ENCODE measurements at regions not wholly inside any gene's neighbourhood (a gene's known extent, or its start where the extent isn't known, plus 50 kb on each side); places are given as distances from the start of the nearest gene placed in this dataset.
A peak's percentile ranks its signal among the peaks of the same experiment; 100 is the strongest.
"Not testable (repeated sequence)": the region's sequence is repeated elsewhere in the genome, so short reads cannot be mapped to it uniquely, and the experiment has no call there.

GRCh38 chr6:40669343-40669742, 82.2 kb upstream of the LRFN2 start:
- Histone ChIP-seq H3K4me2 (peak overlapping the region in 1 of 11 experiments; percentile 43; a peak in 2 of 22 replicates), H3K4me3 (no peak overlapping the region), H4K20me1 (no peaks in the 10 kb centered on the region), H3K9ac (no peak overlapping the region), H3K27ac (no peak overlapping the region), H3K36me3 (peaks cover 0 to 10% (median 0%) of the 10 kb centered on the region in 11 experiments; a peak in 8 of 22 replicates), H3K4me1 (peaks cover 0 to 18% (median 10%) of the 10 kb centered on the region in 10 experiments; a peak in 10 of 20 replicates), H3K9me3 (replicated peaks in 1 of 11) (peaks cover 22 to 46% (median 33%) of the 10 kb centered on the region in 11 experiments), H3K27me3 (no peaks in the 10 kb centered on the region)
- no peak for TF ChIP-seq Cebpa-rat (IDR thresholded peaks at IDR 0.05)

DNA sequence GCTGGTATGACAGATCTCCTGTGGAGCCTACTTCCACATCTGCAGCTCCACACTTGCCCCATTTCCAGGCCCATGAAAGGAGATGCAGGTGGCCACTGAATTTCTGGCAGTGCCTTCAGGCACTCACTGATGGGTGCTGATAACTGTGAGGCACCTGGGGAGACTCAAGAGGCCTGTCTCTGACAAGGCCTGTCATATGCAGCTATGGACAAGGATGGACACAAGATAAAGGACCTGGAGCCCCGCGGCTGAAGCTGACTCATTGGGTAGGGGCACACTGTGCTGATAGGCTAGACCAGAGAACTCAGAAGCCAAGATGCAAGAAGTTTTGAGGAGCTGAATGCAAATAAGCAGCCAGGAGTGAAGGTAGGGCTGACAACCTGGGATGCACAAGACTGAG, 81.0 kb upstream of the LRFN2 start:
- no peak overlapping the region for H3K4me3 ChIP-seq
- H3K27me3 ChIP-seq, result no peaks in the 10 kb centered on the region
- H3K4me2 ChIP-seq, result peak overlapping the region in 6 of 11 experiments; percentile 13 to 52 (median 44); a peak in 11 of 22 replicates
- no peak overlapping the region for H3K27ac ChIP-seq
- no peaks in the 10 kb centered on the region for H4K20me1 ChIP-seq
- H3K36me3 ChIP-seq, result peaks cover 0 to 19% (median 0%) of the 10 kb centered on the region in 11 experiments; a peak in 8 of 22 replicates
- H3K9me3 ChIP-seq (replicated peaks in 1 of 11), result peaks cover 33 to 57% (median 44%) of the 10 kb centered on the region in 11 experiments
- no peak overlapping the region for H3K9ac ChIP-seq
- peaks cover 0 to 18% (median 10%) of the 10 kb centered on the region in 10 experiments; a peak in 10 of 20 replicates for H3K4me1 ChIP-seq
- no peak for TF ChIP-seq Cebpa-rat (IDR thresholded peaks at IDR 0.05)

DNA sequence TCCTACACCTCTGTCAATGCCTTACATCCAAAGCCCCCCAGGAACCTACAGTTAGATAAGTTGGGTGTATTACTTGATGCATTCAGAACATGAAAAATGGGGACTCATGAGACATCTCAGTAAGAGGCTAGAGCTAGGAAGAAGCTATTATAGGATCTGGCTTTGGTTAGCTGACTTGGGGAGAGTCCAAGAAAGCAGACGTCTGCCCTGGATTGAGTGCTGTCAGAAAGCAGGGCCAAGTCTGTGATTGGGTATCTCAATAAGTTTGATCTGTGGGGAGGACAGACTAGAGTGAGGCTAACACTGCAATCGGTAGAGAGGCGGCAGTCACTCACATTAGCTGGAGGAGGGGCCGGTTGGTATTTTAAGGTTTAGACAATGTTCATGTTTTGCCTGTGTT, 79.4 kb upstream of the LRFN2 start:
- Histone ChIP-seq H3K4me1 (peaks cover 0 to 30% (median 17%) of the 10 kb centered on the region in 10 experiments; a peak in 14 of 20 replicates), H4K20me1 (no peaks in the 10 kb centered on the region), H3K9me3 (replicated peaks in 1 of 11) (peaks cover 35 to 64% (median 48%) of the 10 kb centered on the region in 11 experiments), H3K36me3 (peaks cover 0 to 19% (median 0%) of the 10 kb centered on the region in 11 experiments; a peak in 8 of 22 replicates), H3K27me3 (no peaks in the 10 kb centered on the region), H3K9ac (no peak overlapping the region), H3K4me2 (no peak overlapping the region), H3K27ac (no peak overlapping the region), H3K4me3 (no peak overlapping the region)
- no peak for TF ChIP-seq Cebpa-rat (IDR thresholded peaks at IDR 0.05)

DNA sequence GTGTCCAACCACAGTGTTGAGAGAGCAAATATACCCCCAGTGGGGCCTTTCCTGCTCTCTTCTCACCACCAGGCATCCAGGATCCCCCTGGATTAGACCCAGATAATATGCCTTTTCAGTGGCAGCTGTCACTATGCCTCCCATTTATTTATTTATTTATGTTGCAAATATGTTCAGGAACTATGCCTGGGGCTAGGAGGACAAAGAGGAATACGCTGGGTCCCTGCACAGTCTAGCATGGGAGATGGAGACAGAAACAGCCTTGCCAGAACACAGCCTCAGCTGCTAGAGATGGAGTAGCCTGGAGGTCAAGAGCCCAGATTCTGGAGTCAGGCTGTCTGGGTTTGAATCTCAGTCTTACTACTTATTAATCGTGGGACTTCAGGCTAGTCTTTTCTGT, 74.6 kb upstream of the LRFN2 start:
- TF ChIP-seq Cebpa-rat (IDR thresholded peaks at IDR 0.05), result no peak
- Histone ChIP-seq H3K36me3 (peaks cover 0 to 19% (median 0%) of the 10 kb centered on the region in 11 experiments; a peak in 7 of 22 replicates), H3K4me1 (peaks cover 0 to 44% (median 23%) of the 10 kb centered on the region in 10 experiments; a peak in 16 of 20 replicates), H4K20me1 (no peaks in the 10 kb centered on the region), H3K9ac (no peak overlapping the region), H3K4me2 (peak overlapping the region in 8 of 11 experiments; percentile 52 to 88 (median 71); a peak in 14 of 22 replicates), H3K27ac (no peak overlapping the region), H3K4me3 (no peak overlapping the region), H3K27me3 (no peaks in the 10 kb centered on the region), H3K9me3 (replicated peaks in 1 of 11) (peaks cover 35 to 43% (median 40%) of the 10 kb centered on the region in 11 experiments)

DNA sequence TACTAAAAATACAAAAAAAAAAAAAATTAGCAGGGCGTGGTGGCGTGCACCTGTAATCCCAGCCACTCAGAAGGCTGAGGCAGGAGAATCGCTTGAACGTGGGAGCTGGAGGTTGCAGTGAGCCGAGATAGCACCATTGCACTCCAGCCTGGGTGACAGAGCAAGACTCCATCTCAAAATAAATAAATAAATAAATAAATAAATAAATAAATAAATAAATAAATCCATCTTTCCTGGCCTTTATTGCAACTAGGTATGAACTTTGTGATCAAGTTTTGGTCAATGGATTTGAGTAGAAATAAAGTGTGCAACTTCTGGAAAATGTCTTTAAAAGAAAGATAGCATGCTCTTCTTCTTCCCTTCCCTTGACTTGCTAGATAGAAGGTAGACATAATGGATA, 69.6 kb upstream of the LRFN2 start:
- H3K27me3 ChIP-seq; H3K27ac ChIP-seq; H3K36me3 ChIP-seq; H4K20me1 ChIP-seq; H3K4me3 ChIP-seq; H3K9ac ChIP-seq; H3K9me3 ChIP-seq (replicated peaks in 1 of 11); H3K4me2 ChIP-seq: not testable (repeated sequence)
- H3K4me1 ChIP-seq, result peaks cover 0 to 31% (median 18%) of the 10 kb centered on the region in 10 experiments; a peak in 16 of 20 replicates

DNA sequence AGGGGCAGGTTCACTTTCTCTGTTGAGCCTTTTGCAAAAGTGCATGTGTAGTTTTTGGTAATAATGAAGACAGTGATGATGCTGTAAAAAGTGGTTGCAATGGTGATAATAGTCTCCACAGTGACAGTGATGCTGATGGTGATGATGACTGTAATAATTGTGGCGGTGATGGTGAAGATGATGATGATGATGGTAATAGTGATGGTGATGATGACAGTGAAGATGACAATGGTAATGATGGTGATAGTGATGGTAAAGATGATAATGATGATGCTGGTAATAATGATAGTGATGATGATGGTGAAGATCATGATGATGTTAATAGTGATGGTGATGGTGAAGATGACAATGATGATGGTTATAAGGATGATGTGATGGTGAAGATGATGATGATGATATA, 67.7 kb upstream of the LRFN2 start:
- Histone ChIP-seq H3K36me3 (no peaks in the 10 kb centered on the region), H3K4me3 (no peak overlapping the region), H3K27me3 (no peaks in the 10 kb centered on the region), H4K20me1 (no peaks in the 10 kb centered on the region), H3K4me2 (no peak overlapping the region), H3K27ac (no peak overlapping the region), H3K9me3 (replicated peaks in 1 of 11) (no peaks in the 10 kb centered on the region), H3K9ac (no peak overlapping the region), H3K4me1 (peaks cover 0 to 17% (median 0%) of the 10 kb centered on the region in 10 experiments; a peak in 7 of 20 replicates)
- TF ChIP-seq Cebpa-rat (IDR thresholded peaks at IDR 0.05), result no peak

GRCh38 chr6:40645043-40645442, 57.9 kb upstream of the LRFN2 start:
- Histone ChIP-seq H4K20me1 (no peaks in the 10 kb centered on the region), H3K27me3 (no peaks in the 10 kb centered on the region), H3K9ac (no peak overlapping the region), H3K9me3 (replicated peaks in 1 of 11) (no peaks in the 10 kb centered on the region), H3K27ac (no peak overlapping the region), H3K4me3 (no peak overlapping the region), H3K36me3 (no peaks in the 10 kb centered on the region), H3K4me1 (peaks cover 17 to 38% (median 33%) of the 10 kb centered on the region in 10 experiments), H3K4me2 (no peak overlapping the region)
- TF ChIP-seq Cebpa-rat (IDR thresholded peaks at IDR 0.05), result no peak

DNA sequence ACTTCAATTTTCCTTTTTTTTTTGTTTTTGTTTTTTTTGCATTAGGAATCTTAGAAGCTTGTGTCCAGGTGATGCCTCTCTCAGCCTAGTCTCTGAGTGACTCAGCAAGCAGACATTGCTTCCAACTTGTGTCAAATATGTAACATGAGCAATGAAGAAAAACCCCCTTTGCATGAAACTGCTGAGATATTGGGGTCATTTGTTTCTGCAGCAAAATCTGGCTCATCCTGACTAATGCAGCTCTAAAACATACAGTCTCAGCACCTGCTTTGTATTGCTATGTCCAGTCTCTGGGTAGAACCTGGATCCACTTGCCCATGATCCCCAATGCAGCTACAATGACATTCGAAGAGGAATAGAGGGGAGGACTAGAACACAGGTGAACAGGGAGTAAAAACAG, 55.7 kb upstream of the LRFN2 start:
- peaks cover 27 to 41% (median 33%) of the 10 kb centered on the region in 10 experiments for H3K4me1 ChIP-seq
- no peaks in the 10 kb centered on the region for H3K27me3 ChIP-seq
- H3K9ac ChIP-seq, result no peak overlapping the region
- H3K4me3 ChIP-seq, result no peak overlapping the region
- H3K27ac ChIP-seq, result no peak overlapping the region
- no peaks in the 10 kb centered on the region for H3K36me3 ChIP-seq
- no peak overlapping the region for H3K4me2 ChIP-seq
- H3K9me3 ChIP-seq (replicated peaks in 1 of 11), result no peaks in the 10 kb centered on the region
- TF ChIP-seq Cebpa-rat (IDR thresholded peaks at IDR 0.05), result no peak
- no peaks in the 10 kb centered on the region for H4K20me1 ChIP-seq

GRCh38 chr6:40642190-40642589, 55.0 kb upstream of the LRFN2 start:
- no peak for TF ChIP-seq Cebpa-rat (IDR thresholded peaks at IDR 0.05)
- no peak overlapping the region for H3K27ac ChIP-seq
- peak overlapping the region in 1 of 11 experiments; percentile 90; a peak in 1 of 22 replicates for H3K4me2 ChIP-seq
- no peaks in the 10 kb centered on the region for H3K9me3 ChIP-seq (replicated peaks in 1 of 11)
- peaks cover 27 to 41% (median 33%) of the 10 kb centered on the region in 10 experiments for H3K4me1 ChIP-seq
- no peaks in the 10 kb centered on the region for H3K36me3 ChIP-seq
- no peaks in the 10 kb centered on the region for H4K20me1 ChIP-seq
- H3K4me3 ChIP-seq, result no peak overlapping the region
- no peaks in the 10 kb centered on the region for H3K27me3 ChIP-seq
- H3K9ac ChIP-seq, result no peak overlapping the region

Data from BLaER1 treated with 17β-estradiol and CSF1 and Interleukin-3, amounts not matched to agents 10 nM and 100 nM (cell line).